Fibroblast of lung (primary cell): ENCODE measurements at regions not wholly inside any gene's neighbourhood (a gene's known extent, or its start where the extent isn't known, plus 50 kb on each side); places are given as distances from the start of the nearest gene placed in this dataset.

Source experiments
- DNase-seq, 2 donors: peaks; one replicate each; pipeline versions ENCODE4 v3.0.0 to v3.0.0-alpha.2; 2010; ENCODE audit warnings: low read depth in 2 of 2
- H2AFZ ChIP-seq: 2 replicates; pipeline ENCODE4 v1.5.1; 2012; ENCODE audit warnings: low read length, control low read depth, inconsistent platforms
- H3K27ac ChIP-seq: 2 replicates; pipeline ENCODE4 v1.5.1; 2011; ENCODE audit warnings: low read length, control low read depth; ENCODE audit not compliant: insufficient read depth
- H3K27me3 ChIP-seq: 2 replicates; pipeline ENCODE4 v1.5.1; 2011; ENCODE audit warnings: mild to moderate bottlenecking, low read length; ENCODE audit not compliant: control insufficient read depth, insufficient read depth
- H3K36me3 ChIP-seq: 2 replicates; pipeline ENCODE4 v1.5.1; 2011; ENCODE audit warnings: low read length; ENCODE audit not compliant: control insufficient read depth, insufficient read depth
- H3K4me1 ChIP-seq: 2 replicates; pipeline ENCODE4 v1.5.1; 2011; ENCODE audit warnings: low read length; ENCODE audit not compliant: control insufficient read depth, insufficient read depth; ENCODE audit errors: extremely low read depth
- H3K4me2 ChIP-seq: 2 replicates; pipeline ENCODE4 v1.5.1; 2011; ENCODE audit warnings: low read length, control low read depth; ENCODE audit not compliant: insufficient read depth; ENCODE audit errors: extremely low read depth
- H3K4me3 ChIP-seq, 4 experiments: fragments of 200-600 bp in 1 of 4; sonication (generic) in 1 of 4; replicated peaks in 1 of 4; 2 replicates each; pipeline ENCODE4 v1.5.1; 2011 to 2016; ENCODE audit warnings: low read length in 4 of 4, low read depth in 3 of 4, mild to moderate bottlenecking in 3 of 4, control low read depth in 2 of 4, inconsistent platforms in 1 of 4, mixed read lengths in 1 of 4; ENCODE audit not compliant: insufficient read depth in 1 of 4; ENCODE audit errors: control extremely low read depth in 1 of 4
- H3K79me2 ChIP-seq: 2 replicates; pipeline ENCODE4 v1.5.1; 2012; ENCODE audit warnings: mild to moderate bottlenecking, low read length, inconsistent platforms; ENCODE audit not compliant: control insufficient read depth, insufficient read depth
- H3K9ac ChIP-seq: 2 replicates; pipeline ENCODE4 v1.5.1; 2011; ENCODE audit warnings: mild to moderate bottlenecking, low read length, control low read depth; ENCODE audit not compliant: insufficient read depth
- H3K9me3 ChIP-seq: 2 replicates; pipeline ENCODE4 v1.5.1; 2012; ENCODE audit warnings: low read depth, low read length; ENCODE audit not compliant: control insufficient read depth, insufficient read depth
- H4K20me1 ChIP-seq: 2 replicates; pipeline ENCODE4 v1.5.1; 2011; ENCODE audit warnings: low read length; ENCODE audit not compliant: control insufficient read depth, insufficient read depth; ENCODE audit errors: extremely low read depth
- CTCF ChIP-seq, 2 donors: IDR thresholded peaks in 1 of 2; conservative IDR thresholded peaks in 1 of 2; 1 replicate in 1 of 2; 2 replicates in 1 of 2; pipeline ENCODE4 v1.5.1; 2011 to 2012; ENCODE audit warnings: low read length in 2 of 2, control low read depth in 1 of 2, inconsistent platforms in 1 of 2, low read depth in 1 of 2, mild to moderate bottlenecking in 1 of 2
- EZH2 ChIP-seq: IDR thresholded peaks from 2 replicates; pipeline ENCODE4 v1.5.1; 2012; ENCODE audit warnings: low read length, control low read depth, mild to moderate bottlenecking; ENCODE audit errors: missing control alignments

- Histone ChIP-seq H3K4me1 (no peaks in the 10 kb centered on the region), H3K36me3 (no peaks in the 10 kb centered on the region), H3K27ac (no peak overlapping the region), H3K27me3 (no peaks in the 10 kb centered on the region), H4K20me1 (no peaks in the 10 kb centered on the region), H3K4me3 (no peak overlapping the region), H3K9me3 (no peaks in the 10 kb centered on the region), H3K79me2 (no peaks in the 10 kb centered on the region), H3K4me2 (no peak overlapping the region), H3K9ac (no peak overlapping the region), H2AFZ (no peak overlapping the region)
- DNase-seq: no peak
- TF ChIP-seq CTCF (conservative IDR thresholded peaks at IDR 0.05 in 1 of 2, IDR thresholded peaks at IDR 0.05 in 1 of 2; ENCODE audit: low read depth in 1 of 2, low read length in 2 of 2) (no peak), EZH2 (no peak)
Measured at GRCh38 chr16:7914748-7915147, 582.1 kb downstream of the RBFOX1 start.

GRCh38 chr16:7912132-7912531 is 579.5 kb downstream of the RBFOX1 start:
- H3K9me3 ChIP-seq: no peaks in the 10 kb centered on the region
- no peak overlapping the region for H3K4me3 ChIP-seq
- H3K27ac ChIP-seq: no peak overlapping the region
- H3K9ac ChIP-seq: no peak overlapping the region
- H3K27me3 ChIP-seq: no peaks in the 10 kb centered on the region
- H3K36me3 ChIP-seq: no peaks in the 10 kb centered on the region
- H3K4me2 ChIP-seq: no peak overlapping the region
- DNase-seq: no peak
- H3K79me2 ChIP-seq: no peaks in the 10 kb centered on the region
- no peaks in the 10 kb centered on the region for H4K20me1 ChIP-seq
- TF ChIP-seq EZH2: no peak
- no peak for TF ChIP-seq CTCF (conservative IDR thresholded peaks at IDR 0.05 in 1 of 2, IDR thresholded peaks at IDR 0.05 in 1 of 2; ENCODE audit: low read depth in 1 of 2, low read length in 2 of 2)
- H2AFZ ChIP-seq: no peak overlapping the region
- no peaks in the 10 kb centered on the region for H3K4me1 ChIP-seq

GRCh38 chr16:7910116-7910515 is 577.5 kb downstream of the RBFOX1 start:
- Histone ChIP-seq H3K79me2 (no peaks in the 10 kb centered on the region), H3K4me2 (no peak overlapping the region), H3K9ac (no peak overlapping the region), H4K20me1 (no peaks in the 10 kb centered on the region), H3K27ac (no peak overlapping the region), H3K4me1 (no peaks in the 10 kb centered on the region), H3K4me3 (no peak overlapping the region), H3K9me3 (no peaks in the 10 kb centered on the region), H2AFZ (no peak overlapping the region), H3K36me3 (no peaks in the 10 kb centered on the region), H3K27me3 (no peaks in the 10 kb centered on the region)
- TF ChIP-seq EZH2 (no peak), CTCF (conservative IDR thresholded peaks at IDR 0.05 in 1 of 2, IDR thresholded peaks at IDR 0.05 in 1 of 2; ENCODE audit: low read depth in 1 of 2, low read length in 2 of 2) (no peak)
- no peak for DNase-seq
